K562 (cell line): ENCODE measurements at regions not wholly inside any gene's neighbourhood (a gene's known extent, or its start where the extent isn't known, plus 50 kb on each side); places are given as distances from the start of the nearest gene placed in this dataset.
A peak's percentile ranks its signal among the peaks of the same experiment; 100 is the strongest.

Experiments
- ATAC-seq: fragments of 200-7000 bp; cut with Tn5 transposase; 3 replicates; pipeline ENCODE4 v1.9.1; 2020; ENCODE audit warnings: moderate library complexity
- BruUV-seq: library from RNA; stranded (reverse); fragments of 400-500 nt; replicated peaks from 2 replicates; lab custom pipeline; 2021; lab: Mats Ljungman, UMichigan
- CTCF ChIA-PET: fragments of 300-600 bp; formaldehyde crosslinking; extraction: SDS; loops from one replicate; lab custom pipeline; 2021; ENCODE audit warnings: low intra/inter-chr PET ratio; lab: Yijun Ruan, JAX
- POLR2A ChIA-PET: fragments of 300-600, 350-650 bp; sonication (Branson Sonifier 250); formaldehyde crosslinking; extraction: SDS; loops from one replicate; lab custom pipeline; 2021; ENCODE audit warnings: antibody characterized with exemption, inconsistent platforms; lab: Yijun Ruan, JAX
- DNase-seq, 4 experiments: peaks; one replicate each; pipeline versions ENCODE4 v3.0.0 to v3.0.0-alpha.2; 2011 to 2018; ENCODE audit warnings: low spot score in 3 of 4, mixed read lengths in 3 of 4; ENCODE audit errors: extremely low read depth in 1 of 4
- FAIRE-seq: peaks from 2 replicates; lab custom pipeline; 2011; peaks lifted over from hg19 to GRCh38; lab: Jason Lieb, UNC
- H2AFZ ChIP-seq: 2 replicates; pipeline ENCODE4 v1.6.0; 2011; ENCODE audit warnings: low read depth, low read length, control low read depth, inconsistent platforms
- H3K27ac ChIP-seq: fragments of 200-600 bp; 3 replicates; pipeline ENCODE4 v1.8.0; 2011; ENCODE audit warnings: low read depth, mild to moderate bottlenecking, control low read depth, inconsistent platforms, low read length, moderate library complexity, mixed read lengths; ENCODE audit errors: extremely low read depth
- H3K27me3 ChIP-seq, 2 experiments: fragments of 300-600 bp in 1 of 2; 2 replicates in 1 of 2; 3 replicates in 1 of 2; pipeline versions ENCODE4 v1.6.0 to v1.8.0; 2011; ENCODE audit warnings: inconsistent platforms in 2 of 2, low read length in 2 of 2, mild to moderate bottlenecking in 1 of 2, mixed read lengths in 1 of 2, moderate library complexity in 1 of 2; ENCODE audit not compliant: control insufficient read depth in 2 of 2, insufficient read depth in 2 of 2
- H3K36me3 ChIP-seq: fragments of 300-600 bp; 3 replicates; pipeline ENCODE4 v1.8.0; 2011; ENCODE audit warnings: mild to moderate bottlenecking, low read length, inconsistent platforms; ENCODE audit not compliant: control insufficient read depth, insufficient read depth
- H3K4me1 ChIP-seq, 2 experiments: fragments of 200-600 bp in 1 of 2; replicated peaks in 1 of 2; 2 replicates in 1 of 2; 3 replicates in 1 of 2; pipeline versions ENCODE4 v1.5.1 to v1.8.0; 2011; ENCODE audit warnings: inconsistent platforms in 2 of 2, low read length in 2 of 2, mild to moderate bottlenecking in 1 of 2, mixed read lengths in 1 of 2, moderate library complexity in 1 of 2; ENCODE audit not compliant: control insufficient read depth in 2 of 2, insufficient read depth in 2 of 2
- H3K4me2 ChIP-seq: 2 replicates; pipeline ENCODE4 v1.6.1; 2011; ENCODE audit warnings: low read length, control low read depth, inconsistent platforms, mixed read lengths; ENCODE audit not compliant: insufficient read depth
- H3K4me3 ChIP-seq: fragments of 200-600 bp; sonication (generic), shearing (Covaris generic); 2 replicates; pipeline ENCODE4 v1.5.1; 2016; ENCODE audit warnings: control low read depth, inconsistent platforms
- H3K79me2 ChIP-seq: fragments of 200-600 bp; 3 replicates; pipeline ENCODE4 v1.8.0; 2011; ENCODE audit warnings: low read length, inconsistent platforms; ENCODE audit not compliant: control insufficient read depth, insufficient read depth
- H3K9ac ChIP-seq, 2 experiments: 2 replicates each; pipeline versions ENCODE4 v1.6.0 to v1.6.1; 2011; ENCODE audit warnings: low read depth in 2 of 2, low read length in 2 of 2, control low read depth in 1 of 2, inconsistent platforms in 1 of 2, mild to moderate bottlenecking in 1 of 2, mixed read lengths in 1 of 2; ENCODE audit not compliant: insufficient read depth in 1 of 2
- H3K9me1 ChIP-seq: one replicate; pipeline ENCODE4 v1.6.0; 2011; ENCODE audit warnings: inconsistent platforms, mild to moderate bottlenecking, low read length, moderate library complexity; ENCODE audit not compliant: control insufficient read depth, insufficient read depth
- H3K9me3 ChIP-seq: replicated peaks from 2 replicates; pipeline ENCODE4 v1.5.1; 2011; ENCODE audit warnings: low read depth, low read length, inconsistent platforms; ENCODE audit not compliant: control insufficient read depth, insufficient read depth
- H4K20me1 ChIP-seq: replicated peaks from 2 replicates; pipeline ENCODE4 v1.6.1; 2011; ENCODE audit warnings: low read length, inconsistent platforms, mixed read lengths; ENCODE audit not compliant: control insufficient read depth, insufficient read depth
- ASH1L ChIP-seq: fragments of 450-650 bp; IDR thresholded peaks from 2 replicates; pipeline ENCODE4 v1.6.1; 2018; ENCODE audit warnings: borderline replicate concordance, mild to moderate bottlenecking, low read depth; ENCODE audit not compliant: partially characterized antibody
- NRF1 ChIP-seq, 2 experiments: fragments of 450-650 bp; IDR thresholded peaks in 1 of 2; conservative IDR thresholded peaks in 1 of 2; 2 replicates each; pipeline ENCODE4 v1.6.1; 2014; ENCODE audit warnings: mild to moderate bottlenecking in 2 of 2
- SAFB ChIP-seq: fragments of 200-400 bp; formaldehyde crosslinking; IDR thresholded peaks from 2 replicates; pipeline ENCODE4 v1.6.1; 2017; ENCODE audit warnings: low read depth, low read length, borderline replicate concordance
- WGBS: fragments of 100-300 bp; shearing (Covaris generic); methylation state at CpG from one replicate; pipeline ENCODE4 v1.1.6; 2016; ENCODE audit warnings: low coverage, mixed read lengths; ENCODE audit not compliant: insufficient coverage; ENCODE audit errors: missing lambda C conversion rate; 5-methylcytosine and 5-hydroxymethylcytosine counted together
- in situ Hi-C: fragments of 300-500 bp; cut with MboI; formaldehyde crosslinking; loops from 4 replicates; pipeline ENCODE4 v1.15.0; 2018; ENCODE audit warnings: inconsistent platforms, mixed read lengths
- intact Hi-C: fragments of 100-400 bp; cut with micrococcal nuclease; formaldehyde crosslinking; loops from 2 replicates; pipeline ENCODE4 v1.14.2; 2022
- TF ChIP-seq, protein P1 (sequence below), 2 experiments: IDR thresholded peaks; 2 replicates each; pipeline ENCODE4 v1.6.1; 2011; ENCODE audit warnings: borderline replicate concordance in 1 of 2, control low read depth in 1 of 2, low read depth in 1 of 2, low read length in 1 of 2, mild to moderate bottlenecking in 1 of 2, mixed read lengths in 1 of 2, moderate library complexity in 1 of 2; ENCODE audit not compliant: insufficient read depth in 1 of 2, insufficient read length in 1 of 2, poor library complexity in 1 of 2, severe bottlenecking in 1 of 2; ENCODE audit errors: extremely low read depth in 1 of 2
- TF ChIP-seq, protein P2 (sequence below): sonication (generic); formaldehyde crosslinking; IDR thresholded peaks from 2 replicates; pipeline ENCODE4 v1.8.1; 2023; ENCODE audit warnings: mild to moderate bottlenecking, missing genetic modification reagents

DNA sequence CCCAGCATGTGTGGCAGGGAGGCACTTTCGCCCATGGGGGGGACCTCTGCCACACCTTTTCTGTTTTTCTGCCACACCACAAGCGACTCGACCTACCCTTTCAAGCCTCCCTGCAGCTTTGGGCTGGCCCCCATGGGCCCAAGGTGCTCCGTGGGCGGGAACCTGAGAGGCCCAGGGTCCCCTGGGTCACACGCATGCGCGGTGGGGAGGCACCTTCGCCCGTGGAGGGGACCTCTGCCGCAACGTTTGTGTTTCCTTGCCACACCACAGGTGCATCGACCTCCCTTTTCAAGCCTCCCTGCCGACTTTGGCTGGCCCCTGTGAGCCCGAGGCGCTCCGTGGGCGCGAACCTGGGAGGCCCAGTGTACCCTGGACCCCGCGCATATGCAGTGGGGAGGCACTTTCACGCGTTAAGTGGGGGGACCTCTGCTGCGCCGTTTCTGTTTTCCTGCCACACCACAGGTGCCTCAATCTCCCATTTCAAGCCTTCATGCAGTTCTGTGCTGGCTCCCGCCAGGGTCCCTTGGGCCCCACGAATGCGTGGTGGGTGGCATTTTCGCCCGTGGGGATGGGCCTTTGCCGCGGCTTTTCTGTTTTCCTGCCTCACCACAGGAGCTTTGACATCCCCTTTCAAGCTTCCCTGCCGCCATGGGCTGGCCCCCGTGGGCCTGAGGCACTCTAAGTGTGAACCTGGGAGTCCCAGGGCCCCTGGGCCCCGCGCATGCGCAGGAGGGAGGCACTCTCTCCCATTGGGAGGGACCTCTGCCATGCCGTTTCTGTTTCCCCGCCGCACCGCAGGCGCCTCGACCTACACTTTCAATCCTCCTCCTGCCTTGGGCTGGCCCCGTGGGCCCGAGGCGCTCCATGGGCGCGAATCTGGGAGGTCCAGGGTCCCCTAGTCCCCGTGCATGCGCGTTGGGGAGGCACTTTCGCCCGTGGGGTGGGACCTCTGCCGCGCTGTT, 332.2 kb downstream of the ALG10 start:
- Histone ChIP-seq H2AFZ (peak overlapping the region; percentile 98), H3K27ac (no peak overlapping the region), H3K79me2 (no peaks in the 10 kb centered on the region), H3K4me3 (no peak overlapping the region), H3K4me1 (peaks cover 19 to 95% of the 10 kb centered on the region in 2 experiments), H3K4me2 (no peak overlapping the region), H3K36me3 (no peaks in the 10 kb centered on the region), H3K9me3 (no peaks in the 10 kb centered on the region), H3K9me1 (no peaks in the 10 kb centered on the region), H4K20me1 (no peaks in the 10 kb centered on the region), H3K9ac (peak overlapping the region in 1 of 2 experiments; percentile 64; a peak in 2 of 4 replicates), H3K27me3 (peaks cover 0 to 28% of the 10 kb centered on the region in 2 experiments; a peak in 3 of 5 replicates)
- FAIRE-seq: no peak
- CTCF ChIA-PET: no interaction called here
- peak in 2 of 4 experiments; percentile 19 to 24 for DNase-seq
- POLR2A ChIA-PET: interaction anchor here (0.6 kb wide), 1 partner anchor 25 kb away, joined by 3 read pairs; no protein-coding TSS in a partner anchor
- 34% methylated on average over 51 of the region's 55 CpGs for WGBS
- in situ Hi-C loops: no loop called here
- ATAC-seq: no peak
- intact Hi-C loops: loop anchor here (10.0 kb wide), 1 partner anchor 60 kb away; no protein-coding TSS in a partner anchor
- TF ChIP-seq NRF1 (conservative IDR thresholded peaks at IDR 0.05 in 1 of 2, IDR thresholded peaks at IDR 0.05 in 1 of 2) (peak; percentile 72 to 79), ASH1L (no peak), SAFB (0 out of 2 replicates have a peak, but pooled peaks have one; percentile 13)
- TF ChIP-seq, protein P1, sequence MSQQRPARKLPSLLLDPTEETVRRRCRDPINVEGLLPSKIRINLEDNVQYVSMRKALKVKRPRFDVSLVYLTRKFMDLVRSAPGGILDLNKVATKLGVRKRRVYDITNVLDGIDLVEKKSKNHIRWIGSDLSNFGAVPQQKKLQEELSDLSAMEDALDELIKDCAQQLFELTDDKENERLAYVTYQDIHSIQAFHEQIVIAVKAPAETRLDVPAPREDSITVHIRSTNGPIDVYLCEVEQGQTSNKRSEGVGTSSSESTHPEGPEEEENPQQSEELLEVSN (IDR thresholded peaks at IDR 0.05; ENCODE audit: borderline replicate concordance in 1 of 2, extremely low read depth in 1 of 2, insufficient read depth in 1 of 2, insufficient read length in 1 of 2, low read depth in 1 of 2, low read length in 1 of 2, poor library complexity in 1 of 2, severe bottlenecking in 1 of 2): peak in 1 of 2 experiments; percentile 21
- TF ChIP-seq, protein P2, sequence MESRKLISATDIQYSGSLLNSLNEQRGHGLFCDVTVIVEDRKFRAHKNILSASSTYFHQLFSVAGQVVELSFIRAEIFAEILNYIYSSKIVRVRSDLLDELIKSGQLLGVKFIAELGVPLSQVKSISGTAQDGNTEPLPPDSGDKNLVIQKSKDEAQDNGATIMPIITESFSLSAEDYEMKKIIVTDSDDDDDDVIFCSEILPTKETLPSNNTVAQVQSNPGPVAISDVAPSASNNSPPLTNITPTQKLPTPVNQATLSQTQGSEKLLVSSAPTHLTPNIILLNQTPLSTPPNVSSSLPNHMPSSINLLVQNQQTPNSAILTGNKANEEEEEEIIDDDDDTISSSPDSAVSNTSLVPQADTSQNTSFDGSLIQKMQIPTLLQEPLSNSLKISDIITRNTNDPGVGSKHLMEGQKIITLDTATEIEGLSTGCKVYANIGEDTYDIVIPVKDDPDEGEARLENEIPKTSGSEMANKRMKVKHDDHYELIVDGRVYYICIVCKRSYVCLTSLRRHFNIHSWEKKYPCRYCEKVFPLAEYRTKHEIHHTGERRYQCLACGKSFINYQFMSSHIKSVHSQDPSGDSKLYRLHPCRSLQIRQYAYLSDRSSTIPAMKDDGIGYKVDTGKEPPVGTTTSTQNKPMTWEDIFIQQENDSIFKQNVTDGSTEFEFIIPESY (CRISPR knock-in tag): peak; percentile 57
- no TSS peak for BruUV-seq
